SIG-M5 treated with dmso at 0.1 percent for 504 hours (cell line): ENCODE measurements at regions not wholly inside any gene's neighbourhood (a gene's known extent, or its start where the extent isn't known, plus 50 kb on each side); places are given as distances from the start of the nearest gene placed in this dataset.

ENCODE experiments used
- DNase-seq: peaks from one replicate; lab custom pipeline; 2025; ENCODE audit not compliant: unreplicated experiment; lab: John Stamatoyannopoulos, UW

- DNase-seq = no peak
These were observed 112.6 kb upstream of the ARHGAP5 start for GRCh38 chr14:31964490-31964889.

- DNase-seq = no peak
These were observed 111.9 kb upstream of the ARHGAP5 start for GRCh38 chr14:31965071-31965734.

GRCh38 chr14:31965735-31966598 is 111.1 kb upstream of the ARHGAP5 start:
- no peak for DNase-seq

GRCh38 chr14:31966896-31967668 is 110.0 kb upstream of the ARHGAP5 start:
- no peak for DNase-seq

GRCh38 chr14:31967669-31967975 is 109.5 kb upstream of the ARHGAP5 start:
- DNase-seq = no peak

GRCh38 chr14:31968107-31968810 is 108.8 kb upstream of the ARHGAP5 start:
- DNase-seq = no peak

GRCh38 chr14:31968956-31969698 is 108.0 kb upstream of the ARHGAP5 start:
- DNase-seq = no peak

- DNase-seq = no peak
These were observed 107.3 kb upstream of the ARHGAP5 start for GRCh38 chr14:31969699-31970240.

GRCh38 chr14:31970744-31971143 is 106.4 kb upstream of the ARHGAP5 start:
- no peak for DNase-seq

GRCh38 chr14:31971612-31972011 is 105.5 kb upstream of the ARHGAP5 start:
- DNase-seq = no peak

- DNase-seq = no peak
These were observed 100.0 kb upstream of the ARHGAP5 start for GRCh38 chr14:31977001-31977556.

GRCh38 chr14:31978423-31978822 is 98.7 kb upstream of the ARHGAP5 start:
- DNase-seq = no peak

GRCh38 chr14:31982642-31983041 is 94.5 kb upstream of the ARHGAP5 start:
- no peak for DNase-seq

GRCh38 chr14:31986405-31986804 is 90.7 kb upstream of the ARHGAP5 start:
- no peak for DNase-seq

GRCh38 chr14:31987721-31988120 is 89.4 kb upstream of the ARHGAP5 start:
- DNase-seq = no peak

GRCh38 chr14:31988244-31988643 is 88.9 kb upstream of the ARHGAP5 start:
- DNase-seq = no peak

GRCh38 chr14:31990183-31990857 is 86.8 kb upstream of the ARHGAP5 start:
- no peak for DNase-seq

- DNase-seq = no peak
These were observed 86.1 kb upstream of the ARHGAP5 start for GRCh38 chr14:31990926-31991572.

- DNase-seq = no peak
These were observed 85.1 kb upstream of the ARHGAP5 start for GRCh38 chr14:31992011-31992447.
